ENCODE measurements at regions not wholly inside any gene's neighbourhood (a gene's known extent, or its start where the extent isn't known, plus 50 kb on each side); places are given as distances from the start of the nearest gene placed in this dataset.

GRCh38 chr5:4330327-4330726, 734.7 kb downstream of the IRX1 start:
- no peak for TF ChIP-seq GATA3 (IDR thresholded peaks at IDR 0.05; ENCODE audit: low read depth, low read length)
- TF ChIP-seq GATA2 (IDR thresholded peaks at IDR 0.05; ENCODE audit: low read depth, low read length) = no peak
